GM21737 (cell line): ENCODE measurements at regions not wholly inside any gene's neighbourhood (a gene's known extent, or its start where the extent isn't known, plus 50 kb on each side); places are given as distances from the start of the nearest gene placed in this dataset.

Source experiments
- ATAC-seq: cut with Tn5 transposase; IDR thresholded peaks from one replicate; pipeline ENCODE4 v1.9.1; 2021; ENCODE audit warnings: mild to moderate bottlenecking, moderate library complexity; ENCODE audit not compliant: unreplicated experiment

DNA sequence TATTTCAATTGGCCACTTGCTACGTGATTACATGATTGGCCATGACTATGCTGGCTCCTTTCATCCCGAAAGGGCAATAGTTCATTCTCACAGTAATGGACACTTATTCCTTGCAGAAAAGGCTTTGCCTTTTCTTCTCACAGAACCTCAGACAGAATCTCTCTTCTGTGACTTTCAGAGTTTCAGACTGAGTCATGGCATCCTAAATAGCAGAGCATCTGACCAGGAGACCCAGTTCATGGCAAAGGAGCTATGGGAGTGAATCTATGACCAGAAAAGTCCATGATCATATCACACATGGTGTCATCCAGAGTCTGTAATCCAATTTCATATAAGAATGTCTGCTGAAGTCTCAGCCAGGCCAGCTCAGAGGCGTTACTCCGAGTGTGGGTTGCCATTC lies 263.3 kb upstream of the CLNK start:
- ATAC-seq = no peak

DNA sequence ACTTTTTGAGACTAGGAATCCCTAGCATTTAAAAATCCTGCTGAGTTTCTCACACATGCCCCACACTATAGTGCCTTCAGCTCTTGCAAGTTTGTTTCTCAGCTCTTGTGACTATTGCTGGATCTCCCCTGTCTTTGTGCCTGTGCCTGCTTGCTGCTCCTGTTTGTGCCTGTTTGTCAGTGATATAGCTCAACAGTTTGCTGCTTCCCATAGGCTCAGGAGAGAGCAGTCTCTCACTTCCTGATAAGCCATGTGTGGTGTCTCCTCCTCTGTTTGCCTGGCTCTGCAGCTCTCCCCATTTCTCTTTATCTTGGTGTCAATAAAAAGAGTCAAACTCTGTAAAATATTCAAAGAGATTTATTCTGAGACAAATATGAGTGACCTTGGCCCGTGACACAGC lies 259.8 kb upstream of the CLNK start:
- no peak for ATAC-seq

DNA sequence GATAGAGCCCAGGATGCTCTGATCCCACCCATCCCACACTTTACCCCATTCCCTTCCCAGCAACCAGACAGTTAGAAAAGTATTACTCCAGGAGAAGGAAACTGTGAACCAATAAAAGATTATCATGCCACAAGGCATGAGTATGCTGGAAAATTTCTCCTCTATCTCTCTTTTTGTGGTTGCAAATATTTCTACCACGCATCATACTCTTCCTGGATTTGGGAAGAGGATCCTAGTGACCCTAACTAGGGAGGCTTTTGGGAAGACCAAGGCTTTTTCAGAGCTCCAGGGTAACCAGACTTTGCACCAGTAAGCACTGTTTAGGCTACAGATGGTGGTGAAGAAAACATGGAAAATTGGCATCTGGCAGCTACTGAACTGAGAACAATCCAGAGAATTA lies 257.6 kb upstream of the CLNK start:
- ATAC-seq = no peak

DNA sequence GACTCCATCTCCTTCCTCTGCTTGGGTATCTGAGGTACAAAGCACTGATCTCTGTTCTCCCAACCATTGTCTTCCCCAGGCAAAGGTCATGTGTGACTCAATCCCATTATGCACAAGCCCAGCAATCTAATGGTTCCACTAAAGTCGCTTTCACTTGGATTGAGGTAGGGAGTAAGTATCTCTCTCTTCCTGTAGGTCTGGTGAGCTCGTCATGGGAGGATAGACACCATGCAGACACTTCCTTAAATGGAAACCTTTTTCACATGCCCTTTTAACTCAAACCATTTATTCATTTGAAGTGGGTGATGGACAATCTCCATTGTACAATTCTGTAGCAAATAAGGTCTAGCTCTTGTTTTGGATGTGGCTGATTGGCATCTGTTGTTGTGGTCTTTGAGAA lies 245.2 kb upstream of the CLNK start:
- ATAC-seq = no peak

DNA sequence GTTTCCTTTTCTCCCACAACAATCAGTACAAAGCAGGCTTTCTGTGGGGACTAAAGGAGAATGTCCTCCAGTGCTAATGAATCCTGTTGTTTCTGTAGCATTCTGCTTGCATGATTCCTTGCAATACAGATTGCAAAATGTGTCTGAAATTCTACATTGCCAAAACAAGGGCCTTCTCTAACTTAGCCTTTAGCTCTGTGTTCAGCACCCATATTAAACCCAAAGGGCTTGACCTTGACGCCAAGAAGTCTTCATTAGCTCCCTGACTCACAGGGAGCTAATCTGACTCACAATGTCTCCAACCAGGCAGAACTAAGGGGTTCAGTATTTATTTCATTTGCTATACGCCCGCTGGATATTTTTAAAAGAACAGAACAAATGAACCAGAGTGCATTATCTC lies 241.4 kb upstream of the CLNK start:
- no peak for ATAC-seq

DNA sequence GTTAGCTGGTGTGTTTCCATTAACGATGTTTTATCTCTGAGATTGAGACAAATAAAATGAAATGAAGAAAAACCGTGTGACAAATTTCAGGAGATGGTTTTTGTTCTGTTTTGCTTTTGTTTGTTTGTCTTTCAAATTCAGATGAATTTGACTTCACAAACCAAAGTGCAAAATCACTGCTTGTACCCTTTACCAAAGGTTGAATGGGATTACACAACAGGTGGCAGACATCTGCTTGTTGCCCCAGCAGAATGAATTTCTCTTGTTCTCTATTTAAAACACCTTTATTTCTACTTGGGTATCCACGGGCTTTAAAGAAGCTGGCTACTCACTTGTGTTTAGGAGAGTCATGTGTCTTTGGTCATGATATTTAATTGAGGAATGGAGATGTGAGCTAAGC lies 239.7 kb upstream of the CLNK start:
- ATAC-seq = no peak

DNA sequence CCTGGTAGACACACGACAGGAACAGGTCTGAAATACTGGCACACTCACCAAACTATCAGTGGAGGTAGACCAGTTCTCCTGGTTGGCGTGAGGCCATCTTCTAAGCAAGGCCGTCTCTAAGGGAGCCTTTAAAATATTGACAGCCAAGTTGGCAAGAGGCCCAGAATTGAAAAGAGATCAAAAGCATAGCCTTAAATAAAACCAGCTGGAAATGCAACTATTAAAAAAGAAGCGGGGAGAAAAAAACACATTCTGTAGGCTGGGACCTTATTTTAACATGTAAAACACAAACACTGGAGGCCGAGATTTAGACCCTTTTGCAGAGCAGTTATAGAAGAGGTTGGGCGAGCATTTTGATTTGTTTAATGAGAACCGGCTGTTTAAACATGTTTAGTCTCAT lies 233.0 kb upstream of the CLNK start:
- ATAC-seq = no peak

DNA sequence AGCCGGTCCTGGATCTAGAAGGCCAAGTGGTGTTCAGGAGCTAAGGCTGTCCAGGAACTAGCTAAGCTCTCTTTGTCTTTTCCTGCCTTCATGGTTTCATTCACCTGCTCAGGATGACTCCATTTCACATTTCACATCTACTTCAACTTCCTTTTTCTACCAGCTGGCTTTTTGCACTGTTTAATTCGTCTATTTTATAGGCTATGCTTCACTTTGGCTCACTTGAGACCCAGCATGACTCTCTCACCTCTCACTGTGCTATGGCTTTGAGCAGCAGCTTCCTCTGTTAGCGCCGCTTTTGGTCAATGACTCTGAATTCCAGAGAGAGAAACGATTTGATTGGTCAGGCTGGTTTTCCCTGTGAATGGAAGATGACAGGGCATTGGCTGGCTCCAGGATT lies 213.5 kb upstream of the CLNK start:
- ATAC-seq = no peak

DNA sequence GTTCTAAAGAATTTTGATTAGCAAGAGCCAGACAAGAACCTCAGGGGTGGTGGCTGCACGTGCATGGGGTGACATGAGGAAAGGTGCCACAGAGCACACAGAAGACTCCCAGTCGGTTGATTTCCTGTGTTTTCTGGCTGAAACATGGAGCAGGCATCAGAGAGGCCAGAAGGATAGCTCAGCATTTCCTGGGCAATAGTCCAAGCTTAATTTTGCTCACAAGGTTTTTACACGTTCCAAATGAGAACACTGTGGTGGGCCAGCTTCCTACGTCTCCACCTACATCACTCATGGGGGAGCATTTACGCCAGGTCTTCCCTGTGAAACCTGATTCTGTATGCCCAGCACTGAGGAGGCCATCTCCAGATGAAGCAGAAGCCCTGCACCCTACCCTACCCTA lies 212.5 kb upstream of the CLNK start:
- no peak for ATAC-seq

DNA sequence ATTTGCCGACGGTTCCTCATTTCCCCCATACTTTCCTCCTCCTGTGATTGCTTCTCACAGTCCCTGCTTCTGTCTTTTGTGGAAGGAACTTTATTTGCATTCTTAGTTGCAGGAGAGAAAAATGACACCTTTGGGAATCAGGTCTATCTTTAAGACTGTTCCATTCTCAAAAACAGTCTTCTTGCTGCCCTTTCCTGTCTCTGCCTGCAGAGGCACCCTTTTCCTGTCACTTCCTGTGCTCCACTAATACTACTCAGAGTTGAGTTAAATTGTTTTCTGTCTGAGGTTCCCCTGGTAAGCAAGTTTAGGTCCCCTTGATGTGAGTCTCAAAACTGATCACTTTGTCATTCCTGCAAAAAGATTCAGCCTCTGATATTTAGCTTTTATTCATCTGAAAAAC lies 208.8 kb upstream of the CLNK start:
- peak; percentile 77 for ATAC-seq

DNA sequence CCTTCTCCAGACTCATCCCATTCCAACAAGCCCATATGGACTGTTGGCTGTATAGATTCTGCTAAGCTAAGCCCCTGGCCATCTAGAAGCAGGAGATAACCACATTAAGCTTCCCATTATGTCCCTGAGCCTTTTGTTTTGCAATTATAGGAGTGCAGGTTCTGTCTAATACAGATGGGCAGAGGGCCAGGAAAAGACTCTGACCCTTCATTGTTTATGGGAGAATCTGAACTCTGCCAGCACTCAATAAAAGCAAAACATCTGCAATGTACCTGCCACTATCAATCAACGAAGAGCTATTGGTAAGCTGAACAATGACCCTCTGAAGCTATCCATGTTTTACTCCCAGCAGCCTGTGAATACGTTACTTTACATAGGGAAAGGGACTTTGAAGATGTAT lies 207.3 kb upstream of the CLNK start:
- no peak for ATAC-seq

DNA sequence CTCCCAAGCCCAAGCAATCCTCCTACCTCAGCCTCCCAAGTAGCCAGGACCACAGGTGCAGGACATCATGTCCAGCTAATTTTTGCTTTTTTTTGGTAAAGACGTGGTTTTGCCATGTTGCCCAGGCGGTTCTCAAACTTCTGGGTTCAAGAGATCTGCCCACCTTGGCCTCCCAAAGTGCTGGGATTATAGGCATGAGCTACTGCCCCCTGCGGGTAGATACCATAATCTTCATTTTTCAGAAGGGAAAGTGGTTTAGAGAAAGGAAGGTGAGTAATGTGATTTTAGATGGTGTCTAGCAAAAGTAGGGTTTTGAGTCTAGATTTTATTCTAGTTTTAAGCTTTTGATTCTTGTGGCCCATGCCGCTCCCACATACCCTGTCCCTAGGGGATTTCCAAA lies 205.3 kb upstream of the CLNK start:
- ATAC-seq = no peak

DNA sequence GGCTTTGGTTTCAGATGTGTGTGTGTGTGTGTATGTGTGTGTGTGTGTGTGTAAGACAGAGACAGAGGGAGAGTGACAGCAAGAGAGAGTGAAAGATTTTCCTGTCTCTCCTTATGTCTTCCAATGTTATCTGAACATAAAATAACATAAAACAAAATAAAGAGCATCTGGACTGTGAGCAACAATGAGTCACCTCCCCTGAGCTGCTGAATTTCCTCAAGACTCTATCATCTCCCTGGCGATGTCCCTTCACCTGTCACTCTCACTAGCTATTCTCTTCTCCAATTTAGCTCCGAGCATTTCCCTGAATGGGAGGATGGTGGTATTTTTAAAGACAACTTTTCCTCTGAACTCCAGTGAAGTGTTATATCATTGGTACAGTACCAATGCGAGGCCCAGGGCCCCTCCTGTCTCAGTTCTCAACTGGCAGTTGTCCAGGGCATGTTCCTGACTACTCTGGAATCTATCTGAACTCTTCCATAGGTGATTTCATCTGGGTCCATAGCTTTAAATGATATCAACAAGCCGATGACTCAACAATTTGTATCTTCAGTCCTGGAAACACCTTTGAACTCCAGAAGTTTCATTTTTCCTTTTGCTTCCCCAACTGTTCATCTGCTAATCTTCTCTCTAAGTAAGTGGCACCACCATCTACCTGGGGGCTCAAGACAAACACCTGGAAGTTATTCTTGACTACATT lies 195.0 kb upstream of the CLNK start:
- no peak for ATAC-seq

DNA sequence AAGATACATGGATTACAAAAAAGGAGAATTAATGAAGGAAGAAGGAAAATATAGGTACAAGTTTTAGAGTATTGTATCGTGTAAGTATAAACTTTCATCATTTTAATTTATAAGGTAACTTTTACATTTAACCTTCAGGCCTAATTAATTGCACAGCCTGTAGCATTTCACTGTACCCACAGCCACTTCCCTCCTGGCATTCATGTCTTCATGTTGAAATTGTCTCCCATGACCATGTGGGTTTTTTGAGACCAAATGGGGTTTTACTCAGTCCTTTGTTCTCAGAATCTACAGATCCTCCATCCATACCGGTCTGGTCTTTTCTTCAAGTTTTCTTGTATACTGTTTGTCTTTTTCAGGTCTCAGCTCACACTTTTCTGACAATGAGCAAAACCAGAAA lies 194.3 kb upstream of the CLNK start:
- no peak for ATAC-seq

DNA sequence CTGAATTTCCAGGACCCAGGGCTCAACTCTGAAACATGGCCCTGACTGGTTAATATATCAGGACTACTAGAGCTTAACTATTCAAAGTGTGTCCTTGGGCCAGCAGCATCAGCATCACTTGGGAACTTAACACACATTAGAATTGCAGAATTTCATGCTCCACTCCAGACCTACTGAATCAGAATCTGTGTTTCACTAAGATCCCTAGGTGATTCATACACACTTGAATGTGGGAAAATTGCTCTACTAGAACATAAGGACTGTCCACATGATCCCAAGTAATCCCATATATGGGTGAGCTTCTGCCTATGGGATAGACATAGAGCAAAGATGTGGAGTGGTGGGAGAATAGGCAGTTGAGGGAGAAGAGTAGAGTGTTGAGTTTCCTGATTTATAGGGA lies 192.5 kb upstream of the CLNK start:
- ATAC-seq = no peak

DNA sequence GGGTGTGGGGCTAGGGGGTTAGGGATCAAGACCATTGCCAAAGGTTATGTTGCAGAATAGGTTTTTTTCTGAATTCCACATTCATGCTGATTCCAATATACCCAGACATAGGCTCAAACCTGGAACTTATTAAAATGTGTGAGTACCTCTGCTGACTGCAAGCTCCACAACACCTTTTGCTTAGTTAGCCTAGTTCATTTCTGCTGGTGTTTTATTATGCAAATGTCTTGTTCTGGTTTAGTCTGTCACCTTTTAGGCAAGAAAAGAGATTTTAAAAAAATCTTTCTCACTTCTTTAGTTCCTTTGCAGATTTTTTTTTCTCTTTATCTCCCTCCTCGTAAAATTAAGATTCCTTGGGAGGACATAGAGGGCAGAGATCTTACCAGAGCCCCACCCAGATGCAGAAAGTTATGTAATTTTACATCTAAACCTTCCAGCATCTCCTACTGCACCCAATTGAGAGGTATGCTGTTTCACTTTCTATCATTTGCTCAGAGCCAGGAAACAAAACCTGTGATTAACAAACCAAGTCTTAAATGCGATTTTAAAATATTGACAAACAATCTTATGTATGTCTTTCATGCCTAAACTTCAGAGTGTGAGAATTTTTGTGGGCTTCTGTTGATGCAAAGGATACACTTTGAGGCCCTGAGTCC lies 190.7 kb upstream of the CLNK start:
- no peak for ATAC-seq

DNA sequence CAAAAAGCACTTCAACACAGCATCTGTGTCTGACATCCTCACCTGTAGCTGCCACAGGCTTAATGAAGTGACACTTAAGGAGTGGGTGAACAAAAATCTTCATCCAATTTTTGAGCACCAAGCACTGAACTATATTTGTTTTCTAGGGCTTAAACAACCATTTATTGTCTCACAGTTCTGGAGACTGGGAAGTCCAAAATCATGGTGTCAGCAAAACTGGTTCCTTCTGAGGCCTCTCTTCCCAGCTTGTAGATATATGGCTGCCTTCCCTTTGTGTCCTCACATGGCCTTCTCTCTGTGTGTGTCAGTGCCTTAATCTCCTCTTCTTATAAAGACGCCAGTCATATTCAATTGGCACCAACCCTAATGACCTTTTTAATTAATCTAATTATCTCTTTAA lies 189.2 kb upstream of the CLNK start:
- no peak for ATAC-seq

DNA sequence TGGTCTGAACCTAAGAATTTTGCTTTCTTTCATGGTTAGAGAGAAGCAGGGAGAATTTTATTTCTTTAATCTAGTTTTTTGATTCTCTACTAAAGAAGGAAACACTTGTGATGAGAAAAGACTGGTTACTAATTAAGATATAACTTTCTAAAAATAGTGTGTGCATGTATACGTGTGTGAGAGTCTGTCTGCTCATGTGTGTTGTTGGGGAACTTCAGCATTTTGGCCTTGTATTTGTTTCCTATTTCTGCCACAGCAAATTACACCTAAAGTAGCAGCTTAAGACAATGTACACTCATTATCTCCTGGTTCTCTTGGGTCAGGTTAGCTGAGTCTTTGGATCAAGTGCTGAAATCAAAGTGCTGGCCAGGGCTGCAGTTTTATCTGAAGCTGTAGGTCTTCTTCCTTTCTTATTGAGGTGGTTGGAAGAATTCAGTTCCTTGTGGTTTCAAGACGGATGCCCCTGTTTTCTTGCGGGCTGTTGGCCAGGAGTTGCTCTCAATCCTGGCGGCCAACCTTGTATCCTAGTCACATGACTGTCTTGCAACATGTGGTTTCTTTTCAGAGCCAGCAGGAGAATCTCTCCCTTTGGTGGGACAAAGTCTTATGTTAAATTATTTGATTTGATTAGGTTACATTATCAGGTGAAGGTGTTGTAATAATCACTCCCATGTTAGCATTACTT lies 188.4 kb upstream of the CLNK start:
- ATAC-seq = peak; percentile 65

DNA sequence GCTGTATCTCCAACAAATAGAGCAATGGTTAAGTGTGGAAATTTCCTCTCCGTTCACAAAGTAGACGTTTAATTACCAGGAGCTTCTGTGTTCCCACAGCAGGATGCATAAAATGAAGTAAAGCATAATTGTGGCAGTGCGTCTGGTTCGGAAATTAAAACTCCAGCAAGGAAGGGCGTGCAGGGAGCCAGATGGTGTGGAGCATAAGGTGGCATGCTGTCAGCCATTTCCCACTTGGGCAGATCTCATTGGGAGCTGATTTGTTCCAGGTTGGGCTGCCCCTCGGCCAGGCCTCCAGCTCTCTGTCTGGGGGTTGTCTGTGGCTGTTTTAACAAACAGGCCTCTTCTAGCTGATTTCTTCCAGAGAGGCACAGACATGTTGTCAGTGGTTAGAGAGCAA lies 182.1 kb upstream of the CLNK start:
- ATAC-seq = no peak

DNA sequence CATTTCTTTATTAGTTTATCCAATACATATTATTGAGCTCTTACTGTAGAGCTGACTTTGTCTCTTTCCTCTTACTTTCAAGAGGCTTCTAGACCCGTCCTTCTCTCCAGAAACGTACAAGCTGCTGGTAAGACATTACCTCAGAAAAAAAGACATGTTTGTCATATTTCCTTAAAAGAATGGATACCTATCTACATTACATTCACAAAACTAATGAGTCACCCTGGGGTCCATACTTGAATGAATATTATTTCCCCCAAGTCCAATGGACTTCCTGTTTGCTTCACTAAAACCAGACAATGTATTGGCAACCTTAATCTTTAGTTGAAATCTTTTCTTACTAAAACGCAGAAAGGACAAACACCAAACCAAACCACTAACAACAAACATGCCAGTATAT lies 176.5 kb upstream of the CLNK start:
- no peak for ATAC-seq

DNA sequence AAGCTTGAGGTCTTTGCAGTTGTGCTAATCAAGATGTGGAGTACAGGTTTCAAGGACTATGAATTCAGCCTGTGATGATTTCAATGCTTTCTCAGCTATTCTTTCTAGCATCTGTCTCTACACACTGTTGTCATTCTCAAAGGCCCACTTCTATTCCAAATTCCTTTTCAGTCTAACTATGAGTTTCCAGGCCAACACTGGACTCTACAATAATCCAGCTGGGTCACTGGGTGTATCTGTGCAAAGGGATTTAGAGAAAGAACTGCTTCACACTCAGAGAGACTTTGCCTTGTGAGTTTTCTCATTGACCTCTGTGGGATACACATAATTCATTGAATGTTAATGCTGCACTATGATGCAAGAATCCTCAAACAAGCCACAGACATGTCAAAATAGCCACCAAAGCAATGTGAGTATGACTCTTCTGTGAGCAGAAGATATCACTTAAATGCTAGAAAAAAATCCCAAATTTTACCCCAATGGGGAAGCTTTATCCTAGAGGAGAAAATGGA lies 171.8 kb upstream of the CLNK start:
- no peak for ATAC-seq

DNA sequence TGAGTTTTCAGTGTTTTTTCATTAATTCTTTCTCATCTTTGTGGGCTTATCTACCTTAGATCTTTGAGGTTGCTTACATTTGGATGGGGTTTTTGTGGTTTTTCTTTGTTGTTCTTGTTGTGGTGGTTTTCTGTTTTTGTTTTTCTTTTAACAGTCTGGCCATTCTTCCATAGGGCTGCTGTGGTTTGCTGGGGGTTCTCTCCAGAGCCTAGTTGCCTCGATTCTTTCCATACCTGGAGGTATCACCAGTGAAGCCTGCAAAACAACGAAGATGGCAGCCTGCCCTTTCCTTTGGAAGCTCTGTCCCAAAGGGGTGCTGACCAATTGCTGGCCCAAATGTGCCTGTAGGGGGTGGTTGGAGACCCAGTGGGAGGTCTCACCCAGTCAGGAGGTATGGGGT lies 168.6 kb upstream of the CLNK start:
- no peak for ATAC-seq
